ENCODE measurements at regions not wholly inside any gene's neighbourhood (a gene's known extent, or its start where the extent isn't known, plus 50 kb on each side); places are given as distances from the start of the nearest gene placed in this dataset.

GRCh38 chr5:125056671-125057485 is 310.4 kb upstream of the ZNF608 start:
- no peaks in the 10 kb centered on the region; the same call in 2 of the 3 replicates for H3K9me3 ChIP-seq (replicated peaks; ENCODE audit: control insufficient read depth, insufficient read depth, low read length)
- RAD21 ChIA-PET (ENCODE audit: unreplicated experiment), result interaction anchor here (0.6 to 1.0 kb wide), 2 partner anchors 10 to 308 kb away, joined by 3 to 4 read pairs; no protein-coding TSS in a partner anchor
- H4K20me1 ChIP-seq (ENCODE audit: control insufficient read depth, insufficient read depth), result no peaks in the 10 kb centered on the region
- CTCF ChIA-PET, result interaction anchor here (0.9 kb wide), 1 partner anchor 14 kb away, joined by 4 read pairs; no protein-coding TSS in a partner anchor
- 85% methylated on average over 6 of the region's 6 CpGs for WGBS (ENCODE audit: insufficient coverage, insufficient replicate concordance, low lambda C conversion rate, missing lambda C conversion rate)
- no TSS peak for BruUV-seq (replicated peaks)
- in situ Hi-C loops (cut with MboI) (no loop called here), intact Hi-C loops (cut with micrococcal nuclease; ENCODE audit: unreplicated experiment) (no loop called here)
- TF ChIP-seq FOXM1 (IDR thresholded peaks at IDR 0.05; ENCODE audit: low read depth, low read length), result no peak
- TF ChIP-seq CREB1 (IDR thresholded peaks at IDR 0.05; ENCODE audit: low read depth), result 0 out of 2 replicates have a peak, but pooled peaks have one; percentile 21
- FAIRE-seq, result no peak
- no peaks in the 10 kb centered on the region for H3K36me3 ChIP-seq (ENCODE audit: control insufficient read depth in 2 of 2, insufficient read depth in 2 of 2, low read length in 1 of 2)
- SMC1A ChIA-PET (ENCODE audit: uncharacterized antibody, unreplicated experiment), result interaction anchor here (1.0 to 2.1 kb wide), 2 partner anchors 16 to 30 kb away, joined by 3 to 5 read pairs; no protein-coding TSS in a partner anchor
- ATAC-seq, result no peak
- H3K4me3 ChIP-seq, result no peak overlapping the region
- no peak overlapping the region for H2AFZ ChIP-seq (ENCODE audit: control insufficient read depth, low read depth, low read length)
- POLR2A ChIA-PET, result no interaction called here
- H3K27ac ChIP-seq (ENCODE audit: control insufficient read depth, insufficient read depth), result no peak overlapping the region
- H3K27me3 ChIP-seq (replicated peaks in 1 of 2; ENCODE audit: control insufficient read depth in 2 of 2, insufficient read depth in 2 of 2, low read length in 1 of 2), result no peaks in the 10 kb centered on the region
- DNase-seq (ENCODE audit: low read depth, low spot score), result no peak
- H3K79me2 ChIP-seq (ENCODE audit: control insufficient read depth, insufficient read depth, low read length), result no peaks in the 10 kb centered on the region
- H3K4me2 ChIP-seq (ENCODE audit: control insufficient read depth, insufficient read depth), result no peak overlapping the region
- H3K9ac ChIP-seq (ENCODE audit: control insufficient read depth, insufficient read depth, low read length), result no peak overlapping the region
- H3K4me1 ChIP-seq (ENCODE audit: control insufficient read depth, insufficient read depth, low read length), result no peaks in the 10 kb centered on the region

GRCh38 chr5:125057912-125058826 is 311.7 kb upstream of the ZNF608 start:
- intact Hi-C loops (cut with micrococcal nuclease; ENCODE audit: unreplicated experiment), result no loop called here
- TF ChIP-seq ZNF217 (IDR thresholded peaks at IDR 0.05) (no peak), KLF5 (IDR thresholded peaks at IDR 0.05; ENCODE audit: partially characterized antibody) (no peak), ATF7 (IDR thresholded peaks at IDR 0.05; ENCODE audit: low read depth) (no peak), SMAD1 (IDR thresholded peaks at IDR 0.05; ENCODE audit: low read depth, partially characterized antibody) (no peak), ZBTB11 (CRISPR knock-in tag; IDR thresholded peaks at IDR 0.05) (no peak), NR2F1 (conservative IDR thresholded peaks at IDR 0.05) (no peak), PML (IDR thresholded peaks at IDR 0.05; ENCODE audit: low read length) (no peak), POU2F2 (IDR thresholded peaks at IDR 0.05; ENCODE audit: borderline replicate concordance, low read depth, low read length) (no peak)
- no peak for FAIRE-seq
- BruUV-seq (replicated peaks), result no TSS peak
- Histone ChIP-seq H2AFZ (ENCODE audit: control insufficient read depth, low read depth, low read length) (no peak overlapping the region), H3K36me3 (ENCODE audit: control insufficient read depth in 2 of 2, insufficient read depth in 2 of 2, low read length in 1 of 2) (no peaks in the 10 kb centered on the region), H3K27me3 (replicated peaks in 1 of 2; ENCODE audit: control insufficient read depth in 2 of 2, insufficient read depth in 2 of 2, low read length in 1 of 2) (no peaks in the 10 kb centered on the region), H3K27ac (ENCODE audit: control insufficient read depth, insufficient read depth) (no peak overlapping the region), H3K4me2 (ENCODE audit: control insufficient read depth, insufficient read depth) (no peak overlapping the region), H3K9ac (ENCODE audit: control insufficient read depth, insufficient read depth, low read length) (no peak overlapping the region), H3K79me2 (ENCODE audit: control insufficient read depth, insufficient read depth, low read length) (no peaks in the 10 kb centered on the region), H3K4me3 (no peak overlapping the region), H3K9me3 (replicated peaks; ENCODE audit: control insufficient read depth, insufficient read depth, low read length) (no peaks in the 10 kb centered on the region; the same call in 2 of the 3 replicates), H3K4me1 (ENCODE audit: control insufficient read depth, insufficient read depth, low read length) (no peaks in the 10 kb centered on the region), H4K20me1 (ENCODE audit: control insufficient read depth, insufficient read depth) (no peaks in the 10 kb centered on the region)
- no peak for ATAC-seq
- RAD21 ChIA-PET (ENCODE audit: unreplicated experiment), result no interaction called here
- CTCF ChIA-PET, result no interaction called here
- SMC1A ChIA-PET (ENCODE audit: uncharacterized antibody, unreplicated experiment), result interaction anchor here (2.1 kb wide), 1 partner anchor 15 kb away, joined by 5 read pairs; no protein-coding TSS in a partner anchor
- DNase-seq (ENCODE audit: low read depth, low spot score), result no peak
- in situ Hi-C loops (cut with MboI), result no loop called here
- 62% methylated on average over 9 of the region's 9 CpGs for WGBS (ENCODE audit: insufficient coverage, insufficient replicate concordance, low lambda C conversion rate, missing lambda C conversion rate)
- POLR2A ChIA-PET, result no interaction called here

All from GM12878 (cell line).